GM21723 (cell line): ENCODE measurements at regions not wholly inside any gene's neighbourhood (a gene's known extent, or its start where the extent isn't known, plus 50 kb on each side); places are given as distances from the start of the nearest gene placed in this dataset.
"Not testable (repeated sequence)": the region's sequence is repeated elsewhere in the genome, so short reads cannot be mapped to it uniquely, and the experiment has no call there.

Experiments
- ATAC-seq: cut with Tn5 transposase; IDR thresholded peaks from one replicate; pipeline ENCODE4 v1.9.1; 2021; ENCODE audit warnings: mild to moderate bottlenecking, moderate library complexity; ENCODE audit not compliant: unreplicated experiment

DNA sequence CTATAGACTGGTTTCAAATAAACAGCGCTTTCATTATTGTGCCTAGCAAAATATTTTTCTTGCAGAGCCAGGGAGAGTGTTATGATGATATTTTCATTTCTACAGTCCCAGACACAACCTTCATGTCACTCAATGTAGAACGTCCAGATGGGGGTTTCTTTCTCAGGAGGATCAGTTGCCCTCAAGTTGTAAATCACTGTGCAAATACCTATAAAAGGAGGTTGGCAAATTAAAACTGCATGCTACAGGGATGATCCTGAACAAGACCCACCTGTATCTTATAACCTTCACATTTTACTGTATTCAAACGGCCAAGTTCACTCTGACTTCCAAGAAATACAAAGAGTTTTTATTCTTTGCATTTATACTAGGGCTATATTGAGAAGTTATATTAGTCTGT is 486.0 kb downstream of the EDEM1 start:
- ATAC-seq = no peak

DNA sequence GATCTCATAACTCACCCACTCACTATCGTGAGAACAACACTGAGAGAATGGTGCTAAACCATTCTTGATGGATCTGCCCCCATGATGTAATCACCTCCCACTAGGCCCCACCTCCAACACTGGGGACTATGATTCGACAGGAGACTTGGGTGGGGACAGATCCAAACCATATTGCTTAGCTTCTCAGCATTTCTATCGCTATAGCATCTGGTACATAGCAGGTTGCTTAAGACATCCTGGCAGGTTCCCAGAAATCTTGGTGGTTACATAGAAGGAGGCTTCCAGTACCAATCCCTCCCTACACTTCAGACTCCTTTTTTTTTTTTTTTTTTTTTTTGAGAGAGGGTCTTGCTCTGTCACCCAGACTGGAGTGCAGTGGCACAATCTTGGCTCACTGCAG is 487.8 kb downstream of the EDEM1 start:
- no peak for ATAC-seq

DNA sequence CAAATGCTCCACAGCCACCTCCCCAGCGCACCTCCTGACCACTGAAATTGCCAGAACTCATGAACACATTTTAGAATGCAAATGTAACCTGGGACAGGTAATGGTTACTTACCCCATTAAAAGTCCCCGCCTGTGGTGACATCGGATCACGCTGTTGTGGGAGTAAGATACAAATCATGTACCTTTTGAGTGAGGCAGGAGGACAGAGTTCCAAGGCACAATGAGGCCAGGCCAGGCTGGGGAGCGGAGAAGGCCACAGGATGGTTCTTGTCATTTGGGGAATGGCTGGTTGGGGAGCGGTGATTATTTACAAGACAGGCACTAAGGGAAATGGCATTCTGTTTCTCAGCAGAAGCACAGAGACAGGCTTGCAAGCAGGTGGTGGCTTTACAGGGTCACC is 490.0 kb downstream of the EDEM1 start:
- no peak for ATAC-seq

DNA sequence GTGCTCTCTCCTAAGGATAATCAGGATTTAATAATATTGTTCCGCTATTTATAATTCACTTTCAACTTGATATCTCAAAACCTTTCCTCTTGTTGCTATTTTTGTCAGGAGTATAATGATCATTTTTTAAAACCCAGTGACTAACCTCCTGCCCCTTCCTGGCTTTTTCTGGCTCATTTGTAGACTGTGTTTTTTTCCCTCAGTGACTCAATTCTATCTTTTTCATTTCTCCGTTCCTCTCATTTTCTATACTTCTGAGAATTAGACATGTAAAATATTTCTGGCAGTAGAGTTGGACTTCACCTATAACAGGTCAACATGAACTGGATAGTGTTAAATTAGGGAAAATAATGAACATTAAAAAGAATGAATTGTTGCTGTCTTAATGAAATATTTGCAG is 490.7 kb downstream of the EDEM1 start:
- ATAC-seq = no peak

DNA sequence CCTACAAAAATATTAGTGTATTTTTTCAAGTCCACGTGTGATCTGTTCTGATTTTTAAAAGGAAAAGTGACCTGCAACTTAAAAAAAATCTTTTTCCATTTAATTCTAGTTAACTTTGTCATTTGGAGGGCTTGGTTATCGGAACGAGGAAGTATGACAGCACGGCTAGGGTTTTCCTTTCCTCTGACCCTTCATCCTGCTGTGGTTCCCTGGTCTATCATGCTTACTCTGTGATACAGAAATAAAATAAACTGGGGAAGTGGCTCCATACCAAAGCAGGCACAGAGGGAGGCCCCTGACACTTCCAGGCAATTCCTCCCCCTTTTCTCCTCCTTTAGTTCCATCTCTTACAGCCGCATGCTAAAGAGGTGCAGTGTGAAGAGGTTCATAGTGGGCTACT is 491.3 kb downstream of the EDEM1 start:
- no peak for ATAC-seq

DNA sequence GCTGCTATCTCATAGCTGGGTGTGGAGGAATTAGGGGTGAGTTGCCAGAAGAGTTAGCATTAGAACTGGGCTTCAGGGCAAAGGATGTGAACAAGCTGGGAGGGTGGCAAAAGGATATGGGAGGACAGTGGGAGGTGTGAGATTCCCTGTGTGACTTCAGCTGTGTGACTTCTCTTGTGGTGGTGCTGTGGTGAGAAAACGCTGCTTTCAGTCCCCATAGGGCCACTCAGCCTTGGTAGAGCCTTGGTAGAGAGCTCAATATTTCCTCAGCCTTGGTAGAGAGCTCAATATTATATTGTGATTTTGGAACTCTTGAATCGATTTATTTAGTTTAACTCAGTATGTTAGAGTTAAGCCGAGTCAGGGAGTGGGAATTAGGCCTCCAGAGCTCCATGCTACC is 499.7 kb downstream of the EDEM1 start:
- no peak for ATAC-seq

DNA sequence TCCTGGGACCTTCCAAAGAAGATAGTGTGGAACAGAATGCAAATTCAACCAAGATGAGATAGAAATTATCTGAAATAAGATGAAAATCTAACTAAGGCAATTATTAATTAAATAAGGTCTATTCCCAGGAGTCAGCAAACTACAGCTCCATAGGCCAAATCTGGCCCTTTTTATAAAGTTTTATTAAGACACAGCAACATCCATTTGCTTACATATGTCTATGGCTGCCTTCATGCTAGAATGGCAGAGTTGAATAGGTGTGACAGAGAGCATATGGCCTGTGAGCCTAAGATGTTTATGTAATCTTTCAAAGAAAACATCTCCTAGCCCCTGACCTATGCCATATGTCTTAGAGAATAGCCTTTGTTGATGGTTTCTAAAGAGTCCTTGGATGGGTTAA is 503.0 kb downstream of the EDEM1 start:
- ATAC-seq = no peak

DNA sequence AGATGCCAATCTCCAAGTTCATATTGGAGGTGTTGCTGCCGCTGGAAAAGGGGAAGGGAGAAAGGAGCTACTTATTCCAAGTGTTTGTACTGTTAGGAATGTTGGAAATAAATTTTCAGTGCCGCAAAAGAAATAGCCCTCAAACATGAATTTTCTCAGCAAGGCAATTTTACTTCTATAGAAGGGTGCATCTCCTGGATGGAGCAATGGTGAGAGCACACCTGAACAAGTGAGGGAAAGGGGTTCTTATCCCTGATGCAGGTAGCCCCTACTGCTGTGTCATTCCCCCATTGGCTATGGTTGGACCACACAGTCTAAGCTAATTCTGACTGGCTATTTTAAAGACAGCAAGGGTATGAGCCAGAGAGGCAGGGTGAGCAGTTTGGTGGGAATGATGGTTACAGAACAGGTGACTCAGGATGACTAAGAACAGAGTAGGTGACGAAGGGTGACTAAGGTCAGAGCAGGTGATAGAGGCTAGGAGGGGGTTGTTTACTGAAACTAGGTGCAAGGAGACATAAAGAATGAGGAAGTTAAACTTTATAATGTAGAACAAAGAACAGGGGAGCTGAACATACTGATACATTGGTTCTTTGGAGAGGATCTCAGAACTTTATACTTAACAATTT is 503.5 kb downstream of the EDEM1 start:
- ATAC-seq = no peak

DNA sequence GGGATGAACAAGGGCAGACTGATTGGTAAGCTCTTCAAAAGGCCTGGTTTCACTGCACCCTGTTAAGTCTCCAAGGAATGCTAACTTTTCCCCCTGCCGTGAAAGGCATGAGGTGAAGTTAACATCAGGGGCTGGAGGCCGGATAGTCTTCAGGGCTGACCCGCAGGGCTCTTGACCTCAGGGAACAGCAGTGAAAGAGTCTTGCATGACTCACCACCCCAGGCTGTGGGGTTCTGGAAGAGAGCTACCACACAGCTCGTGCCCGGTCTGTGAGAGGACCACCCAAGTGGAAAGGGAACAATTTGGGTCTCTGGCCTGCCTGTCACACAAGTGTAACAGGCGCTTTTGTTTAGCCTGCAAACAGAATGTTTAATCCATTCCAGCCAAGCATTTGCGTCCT is 504.9 kb downstream of the EDEM1 start:
- no peak for ATAC-seq

DNA sequence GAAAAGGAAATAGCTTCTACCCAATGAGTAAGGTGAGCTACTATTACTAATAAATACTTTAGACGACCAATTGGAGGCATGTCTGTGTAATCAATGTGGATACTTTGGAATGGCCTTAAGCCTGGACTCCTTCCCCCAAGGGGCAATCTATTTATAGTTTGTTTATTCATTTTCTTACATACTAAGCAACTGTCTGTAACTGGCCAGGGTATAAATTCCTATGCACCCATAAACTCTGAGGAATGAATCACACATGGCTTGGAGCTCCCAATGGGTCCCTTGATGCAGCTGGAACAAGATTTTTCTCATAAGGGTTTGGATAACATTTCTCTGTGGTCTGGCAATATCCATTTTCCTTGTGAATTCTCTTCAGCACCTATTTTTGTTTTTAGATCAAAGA is 506.8 kb downstream of the EDEM1 start:
- no peak for ATAC-seq

DNA sequence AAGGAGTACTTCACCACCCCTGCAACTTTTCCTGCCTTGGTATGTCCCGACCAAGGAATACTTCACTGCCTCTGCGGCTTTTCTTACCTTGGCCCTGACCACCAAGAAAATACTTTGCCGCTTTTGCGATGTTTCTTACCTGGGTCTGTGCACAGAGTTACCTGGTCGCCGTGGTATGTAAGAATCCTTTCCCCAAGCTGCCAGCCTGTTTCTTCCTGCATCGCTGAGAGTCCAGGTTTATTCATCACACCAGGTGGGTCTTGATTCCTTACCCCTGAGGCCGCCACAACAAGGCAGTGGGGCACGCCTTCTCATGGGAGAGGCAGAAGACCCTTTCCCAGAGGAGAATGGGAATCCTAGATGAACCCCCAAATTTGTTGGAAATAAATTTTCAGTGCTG is 511.3 kb downstream of the EDEM1 start:
- ATAC-seq = no peak

DNA sequence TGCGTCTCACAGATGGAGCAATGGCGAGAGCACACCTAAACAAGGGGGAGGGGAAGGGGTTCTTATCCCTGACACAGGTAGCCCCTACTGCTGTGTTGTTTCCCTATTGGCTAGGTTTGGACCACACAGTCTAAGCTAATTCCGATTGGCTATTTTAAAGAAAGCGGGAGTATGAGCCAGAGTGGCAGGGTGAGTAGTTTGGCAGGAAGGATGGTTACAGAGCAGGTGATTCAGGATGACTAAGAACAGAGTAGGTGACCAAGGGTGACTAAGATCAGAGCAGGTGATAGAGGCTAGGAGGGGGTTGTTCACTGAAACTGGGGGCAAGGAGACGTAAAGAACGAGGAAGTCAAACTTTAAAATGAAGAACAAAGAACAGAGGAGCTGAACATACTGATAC is 511.8 kb downstream of the EDEM1 start:
- ATAC-seq = no peak

DNA sequence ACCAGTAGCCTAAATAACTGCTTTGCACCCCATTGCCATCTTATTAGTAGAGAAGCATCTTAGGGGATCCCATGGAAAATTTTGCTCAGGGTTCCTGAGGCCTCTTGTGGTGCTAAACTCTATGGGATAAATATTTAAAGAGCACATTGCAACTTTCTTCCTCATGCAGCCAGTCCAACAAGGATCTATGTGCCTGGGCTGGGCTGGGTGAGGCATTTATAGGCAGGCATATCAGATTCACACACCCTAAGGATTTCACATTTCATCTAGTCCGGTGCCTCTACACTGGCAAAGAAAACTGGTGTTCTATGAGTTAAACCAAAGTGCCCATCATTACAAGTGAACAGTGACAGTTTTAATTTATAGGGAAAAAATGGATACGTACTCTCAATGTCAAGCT is 512.3 kb downstream of the EDEM1 start:
- ATAC-seq = no peak

DNA sequence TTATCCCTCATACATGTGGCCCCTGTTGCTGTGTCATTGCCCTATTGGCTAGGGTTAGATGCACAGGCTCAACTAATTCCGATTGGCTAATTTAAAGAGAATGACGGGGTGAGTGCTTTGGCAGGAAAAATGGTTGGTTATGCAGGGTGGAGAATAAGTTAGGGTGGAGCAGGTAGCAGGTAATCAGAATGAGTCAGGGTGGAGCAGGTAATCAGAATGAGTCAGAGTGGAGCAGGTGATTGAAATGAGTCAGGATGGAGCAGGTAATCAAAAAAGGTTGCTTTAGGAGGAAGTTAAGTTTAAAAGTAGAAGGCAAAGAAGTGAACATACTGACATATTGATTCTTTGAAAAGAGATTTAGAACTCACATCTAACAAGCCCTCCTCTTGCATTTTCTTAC is 513.5 kb downstream of the EDEM1 start:
- not testable (repeated sequence) for ATAC-seq

DNA sequence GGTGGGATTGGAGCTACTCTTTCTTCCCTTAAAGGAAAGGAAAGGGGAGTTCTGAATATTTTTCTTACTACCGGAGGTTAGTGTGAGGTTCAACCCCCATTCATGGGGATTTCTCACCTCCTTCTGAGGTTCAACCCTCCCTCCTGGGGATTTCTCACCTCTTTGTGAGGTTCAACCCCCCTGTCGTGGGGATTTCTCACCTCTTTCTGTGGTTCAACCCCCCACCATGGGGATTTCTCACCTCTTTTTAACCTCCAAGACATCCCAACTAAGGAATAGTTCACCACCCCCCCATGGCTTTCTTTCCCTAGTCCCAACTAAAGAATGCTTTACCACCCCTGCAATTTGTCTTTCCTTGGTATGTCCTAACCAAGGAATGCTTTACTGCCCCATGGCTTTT is 520.3 kb downstream of the EDEM1 start:
- ATAC-seq = no peak

DNA sequence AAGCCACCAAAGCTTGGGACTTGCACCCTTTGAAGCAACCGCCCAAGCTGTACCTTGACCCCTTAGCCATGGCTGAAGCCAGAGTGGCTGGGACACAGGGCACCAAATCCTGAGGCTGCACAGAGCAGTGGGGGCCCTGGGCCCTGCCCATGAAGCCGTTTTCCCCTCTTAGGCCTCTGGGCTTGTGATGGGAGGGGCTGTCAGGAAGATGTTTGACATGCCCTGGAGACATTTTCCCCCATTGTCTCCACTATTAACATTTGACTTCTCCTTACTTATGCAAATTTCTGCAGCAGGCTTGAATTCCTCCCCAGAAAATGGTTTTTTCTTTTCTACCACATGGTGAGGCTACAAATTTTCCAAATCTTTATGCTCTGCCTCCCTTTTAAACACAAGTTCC is 522.2 kb downstream of the EDEM1 start:
- no peak for ATAC-seq

DNA sequence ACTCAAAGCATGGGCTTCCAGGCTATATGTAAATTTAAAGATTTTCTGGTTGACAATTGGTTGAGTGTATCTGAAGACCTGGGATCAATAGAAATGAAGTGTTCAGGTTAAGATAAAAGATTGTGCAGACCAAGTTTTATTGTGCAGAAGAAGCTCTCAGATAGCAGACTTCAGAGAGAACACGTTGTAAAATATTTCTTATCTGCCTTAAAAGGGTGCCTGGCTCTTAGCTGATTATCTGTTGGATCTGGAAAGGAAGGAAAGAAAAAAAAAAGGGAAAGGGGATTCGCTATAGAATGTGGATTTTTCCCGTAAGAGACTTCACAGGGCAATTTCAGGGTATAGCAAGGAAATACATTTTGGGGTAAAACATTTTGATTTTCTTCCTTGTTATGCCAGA is 523.2 kb downstream of the EDEM1 start:
- ATAC-seq = no peak

DNA sequence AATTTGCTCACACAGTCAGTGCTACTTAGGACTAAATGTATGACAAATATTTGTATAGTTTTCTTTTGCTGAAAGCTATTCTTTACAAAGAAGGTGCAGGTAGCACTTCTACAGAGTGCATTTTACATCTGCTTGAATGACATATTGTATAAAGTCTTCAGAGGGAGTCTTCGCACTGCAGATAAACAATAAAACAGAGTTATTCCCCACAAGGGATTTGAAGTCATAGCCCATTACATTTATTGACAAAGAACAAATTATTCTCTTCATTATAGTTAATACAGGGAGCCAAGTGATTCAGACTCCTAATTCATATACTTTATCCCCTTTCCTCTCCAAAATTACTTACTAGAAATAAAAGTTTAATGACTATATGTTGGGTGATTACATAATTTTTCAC is 529.7 kb downstream of the EDEM1 start:
- ATAC-seq = no peak

DNA sequence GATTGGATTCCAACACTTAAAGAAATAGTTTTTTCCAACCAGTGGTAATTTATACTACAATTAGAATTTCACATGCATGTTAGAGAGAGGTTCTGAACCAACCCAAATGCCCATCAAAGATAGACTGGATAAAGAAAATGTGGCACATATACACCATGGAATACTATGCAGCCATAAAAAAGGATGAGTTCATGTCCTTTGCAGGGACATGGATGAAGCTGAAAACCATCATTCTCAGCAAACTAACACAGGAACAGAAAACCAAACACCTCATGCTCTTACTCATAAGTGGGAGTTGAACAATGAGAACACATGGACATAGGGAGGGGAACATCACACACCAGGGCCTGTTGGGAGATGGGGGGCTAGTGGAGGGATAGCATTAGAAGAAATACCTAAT is 532.2 kb downstream of the EDEM1 start:
- ATAC-seq = not testable (repeated sequence)

DNA sequence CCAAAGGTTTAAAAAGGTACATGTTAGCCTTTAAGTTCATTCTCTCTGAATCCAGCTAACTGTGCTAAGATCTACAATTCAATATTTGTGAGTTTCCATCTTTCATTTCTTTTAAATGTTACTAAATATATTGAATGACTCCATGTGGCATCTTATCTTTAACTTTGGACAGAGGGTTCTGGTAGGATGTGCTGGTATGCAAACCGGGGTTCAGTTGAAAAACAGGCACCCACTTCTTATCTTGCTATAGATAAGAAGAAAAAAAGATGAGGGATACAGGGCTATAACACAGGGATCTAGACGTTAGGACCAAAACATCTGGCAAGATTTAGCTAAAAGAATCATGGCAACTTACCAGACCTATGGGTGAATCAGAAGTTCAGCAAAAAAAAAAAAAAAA is 538.3 kb downstream of the EDEM1 start:
- ATAC-seq = no peak

DNA sequence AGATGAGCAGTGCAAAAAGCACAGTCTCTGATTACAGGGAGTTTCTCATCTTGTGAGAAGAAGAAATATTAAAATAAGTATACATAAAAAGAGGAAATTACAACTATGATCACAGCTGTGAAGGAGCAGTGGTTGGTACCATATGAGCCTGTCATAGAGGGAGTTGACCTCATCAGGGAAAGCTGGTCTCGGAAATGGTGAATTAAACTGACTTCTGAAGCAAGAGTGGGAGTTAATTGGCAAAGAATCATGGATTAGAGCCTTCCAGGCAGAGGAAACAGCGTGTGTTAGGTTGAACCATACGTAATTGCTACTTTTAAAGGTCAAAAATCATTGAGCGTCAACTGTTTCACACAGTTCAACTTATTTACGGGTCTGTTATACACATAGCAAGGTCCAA is 539.1 kb downstream of the EDEM1 start:
- ATAC-seq = no peak

DNA sequence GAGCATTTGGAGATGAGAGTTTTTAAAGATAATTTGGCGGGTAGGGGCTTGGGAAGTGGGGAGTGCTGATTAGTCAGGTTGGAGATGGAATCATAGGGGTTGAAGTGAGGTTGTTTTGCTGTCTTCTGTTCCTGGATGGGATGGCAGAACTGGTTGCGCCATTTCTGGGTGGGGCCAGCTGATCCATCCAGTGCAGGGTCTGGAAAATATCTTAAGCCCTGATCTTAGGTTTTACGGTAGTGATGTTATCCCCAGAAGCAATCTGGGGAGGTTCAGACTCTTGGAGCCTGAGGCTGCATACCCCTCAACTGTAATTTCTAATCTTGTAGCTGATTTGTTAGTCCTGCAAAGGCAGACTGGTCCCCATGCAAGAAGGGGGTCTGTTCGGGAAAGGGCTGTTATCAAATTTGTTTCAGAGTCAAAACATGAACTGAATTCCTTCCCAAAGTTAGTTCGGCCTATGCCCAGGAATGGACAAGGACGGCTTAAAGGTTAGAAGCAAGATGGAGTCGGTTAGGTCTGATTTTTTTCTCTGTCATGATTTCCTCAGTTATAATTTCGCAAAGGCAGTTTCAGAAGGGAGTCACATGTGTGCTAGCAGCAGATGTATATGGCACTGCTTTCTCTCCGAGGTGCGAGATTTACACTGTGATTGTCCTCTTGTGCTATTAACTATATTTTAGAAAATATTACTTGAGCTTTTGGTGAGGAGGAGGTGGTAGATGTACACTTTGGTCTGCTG is 540.4 kb downstream of the EDEM1 start:
- ATAC-seq = no peak

DNA sequence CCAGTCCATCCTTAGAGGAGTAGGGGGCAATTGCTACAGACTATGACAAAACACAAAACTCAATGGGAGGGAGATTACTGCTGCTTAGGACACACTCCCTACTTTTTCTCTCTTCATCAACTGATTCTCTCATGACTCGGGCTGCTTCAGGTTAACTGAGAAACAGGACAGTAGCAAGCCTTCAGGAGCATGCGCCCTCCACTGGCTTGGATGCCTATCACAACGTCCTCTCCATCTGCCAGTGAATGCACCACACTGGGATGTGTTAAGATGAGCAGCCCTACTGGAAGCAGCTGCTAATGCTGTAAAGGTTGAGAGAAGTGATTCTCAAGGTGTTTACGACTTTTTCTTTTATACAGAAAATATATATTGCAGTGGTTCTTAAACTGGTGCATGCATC is 542.3 kb downstream of the EDEM1 start:
- ATAC-seq = no peak
